Kidney glomerular epithelial cell (primary cell): ENCODE measurements at regions not wholly inside any gene's neighbourhood (a gene's known extent, or its start where the extent isn't known, plus 50 kb on each side); places are given as distances from the start of the nearest gene placed in this dataset.
"Not testable (repeated sequence)": the region's sequence is repeated elsewhere in the genome, so short reads cannot be mapped to it uniquely, and the experiment has no call there.

Experiments
- DNase-seq: peaks from one replicate; lab custom pipeline; 2025; lab: John Stamatoyannopoulos, UW

DNA sequence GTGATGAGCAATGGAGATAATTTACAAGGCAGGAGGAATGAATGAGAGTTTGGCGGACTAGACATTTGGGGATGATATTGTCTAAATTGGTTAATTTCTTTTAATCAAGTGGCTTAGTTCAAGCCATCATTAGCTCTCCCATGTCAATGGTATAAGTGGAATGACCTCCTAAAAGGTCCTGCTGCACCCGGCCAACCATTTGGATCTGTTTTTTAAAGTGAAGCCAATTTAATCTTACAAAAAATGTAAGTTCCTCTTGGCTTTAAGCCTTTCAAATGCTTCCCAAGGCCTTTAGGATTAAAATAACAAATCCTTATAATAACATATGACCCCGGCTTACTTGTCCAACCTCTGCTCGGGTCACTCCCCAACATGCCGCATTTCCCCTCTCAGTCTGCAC lies 484.4 kb upstream of the ADAMTS9 start:
- no peak for DNase-seq

DNA sequence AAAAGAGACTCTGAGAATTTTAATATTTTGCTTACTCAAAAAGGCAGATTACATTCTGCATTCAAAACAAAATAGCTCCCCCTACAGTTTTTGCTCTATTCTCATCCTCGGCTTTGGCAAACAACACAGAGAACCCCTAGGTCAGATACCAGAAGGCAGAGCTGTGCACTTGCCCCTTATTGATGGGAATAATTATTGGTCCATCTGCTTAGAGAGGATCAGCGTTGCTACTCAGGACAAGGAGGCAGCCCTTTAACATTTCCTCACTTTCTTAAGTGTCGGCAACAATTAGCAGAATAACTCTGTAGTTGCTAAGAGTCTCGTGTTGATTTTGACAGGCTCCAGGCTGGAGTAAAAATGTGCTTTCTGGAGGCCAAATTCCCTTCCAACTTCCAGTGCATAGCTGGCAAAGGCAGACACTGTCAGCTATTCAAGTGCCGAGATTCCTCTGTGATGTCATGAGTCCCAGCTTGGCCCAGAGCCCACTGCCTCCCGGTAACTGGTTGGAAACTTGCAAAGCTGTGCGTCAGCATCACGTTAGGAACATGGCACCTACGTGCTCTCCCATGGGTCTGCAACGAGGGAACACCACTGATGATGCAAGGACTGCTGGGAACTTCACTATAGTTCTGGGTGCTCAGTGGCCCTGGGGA lies 482.7 kb upstream of the ADAMTS9 start:
- DNase-seq = peak; percentile 22

GRCh38 chr3:65169961-65170360 lies 482.2 kb upstream of the ADAMTS9 start:
- DNase-seq = no peak

- DNase-seq = no peak
Observed at GRCh38 chr3:65168547-65168946, 480.7 kb upstream of the ADAMTS9 start.

DNA sequence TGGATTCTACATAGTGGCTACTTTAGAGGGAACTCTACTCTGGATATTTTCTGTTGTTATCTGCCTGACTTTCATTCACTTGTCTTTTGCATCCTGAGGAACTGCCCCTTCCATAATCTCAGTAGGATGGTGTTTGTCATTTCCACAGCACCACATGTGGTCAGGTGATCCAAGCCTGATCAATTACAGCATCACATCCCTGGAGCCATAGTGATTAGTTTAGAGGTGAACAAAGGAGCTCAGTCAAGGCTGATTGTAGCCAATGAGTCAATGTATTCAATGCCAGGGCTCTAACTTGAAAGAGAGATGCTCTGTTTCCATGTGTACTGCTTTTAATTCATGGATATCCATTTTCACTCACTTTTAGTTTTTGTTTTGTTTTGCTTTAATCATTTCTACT lies 478.7 kb upstream of the ADAMTS9 start:
- no peak for DNase-seq

- no peak for DNase-seq
Observed at GRCh38 chr3:65158023-65158422, 470.2 kb upstream of the ADAMTS9 start.

GRCh38 chr3:65153850-65154512 lies 466.2 kb upstream of the ADAMTS9 start:
- no peak for DNase-seq

GRCh38 chr3:65151666-65152065 lies 463.9 kb upstream of the ADAMTS9 start:
- no peak for DNase-seq

DNA sequence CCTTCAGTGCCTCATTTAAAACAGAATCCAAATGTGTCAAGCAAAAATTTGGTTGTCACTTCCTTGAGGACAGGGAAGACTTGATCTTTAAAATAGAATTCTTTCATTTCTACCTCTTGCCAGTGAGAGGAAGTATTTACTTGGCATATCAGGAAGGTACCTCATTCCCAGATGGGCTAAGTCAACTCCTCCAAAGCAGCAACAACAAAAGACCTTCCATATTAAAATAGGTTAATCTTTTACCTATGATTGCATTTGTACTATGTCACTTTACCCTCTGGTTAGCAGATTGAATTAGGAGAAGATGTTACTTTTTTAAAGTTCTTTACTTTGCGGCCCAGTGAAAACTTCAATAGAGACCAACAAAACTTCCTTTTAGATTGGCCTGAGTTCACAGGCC lies 462.1 kb upstream of the ADAMTS9 start:
- DNase-seq = no peak

GRCh38 chr3:65148687-65149086 lies 460.9 kb upstream of the ADAMTS9 start:
- DNase-seq = no peak

GRCh38 chr3:65146179-65146578 lies 458.4 kb upstream of the ADAMTS9 start:
- peak; percentile 90 for DNase-seq

DNA sequence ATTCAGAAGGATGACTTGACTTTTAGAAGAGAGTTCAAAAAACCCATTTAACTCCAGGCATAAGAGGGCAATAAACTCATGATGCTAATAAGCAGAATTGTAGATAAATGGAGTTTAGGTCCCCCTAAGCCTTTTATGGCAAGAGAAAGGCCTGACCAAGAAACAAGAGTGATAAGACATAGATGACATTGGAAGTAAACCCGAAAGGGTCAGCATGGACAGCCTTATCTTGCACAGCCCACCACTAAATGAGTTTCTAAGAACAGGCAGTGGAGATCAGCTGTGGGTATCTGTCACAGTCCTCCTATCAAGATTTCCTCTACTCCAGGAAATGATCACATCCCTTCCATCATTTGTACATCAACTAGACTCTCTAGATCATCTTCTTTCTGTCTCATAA lies 457.9 kb upstream of the ADAMTS9 start:
- no peak for DNase-seq

GRCh38 chr3:65144791-65145351 lies 457.1 kb upstream of the ADAMTS9 start:
- DNase-seq = peak; percentile 4

DNA sequence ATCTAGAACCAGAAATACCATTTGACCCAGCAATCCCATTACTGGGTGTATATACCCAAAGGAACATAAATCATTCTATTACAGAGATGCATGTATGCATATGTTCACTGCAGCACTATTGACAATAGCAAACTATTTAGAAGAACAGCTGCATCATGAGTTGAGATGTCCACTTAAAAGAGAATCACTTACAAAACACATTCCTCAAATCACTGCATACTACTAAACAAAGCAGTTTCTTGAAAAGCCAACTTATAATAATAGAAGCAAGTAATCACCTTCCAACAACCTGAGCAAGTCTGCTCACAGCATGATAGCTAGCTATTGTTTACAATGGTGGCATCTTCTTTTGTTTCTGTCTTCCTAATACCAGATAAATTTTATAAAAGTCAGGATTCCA lies 454.7 kb upstream of the ADAMTS9 start:
- DNase-seq = no peak

- DNase-seq = no peak
Observed at GRCh38 chr3:65138556-65138955, 450.8 kb upstream of the ADAMTS9 start.

DNA sequence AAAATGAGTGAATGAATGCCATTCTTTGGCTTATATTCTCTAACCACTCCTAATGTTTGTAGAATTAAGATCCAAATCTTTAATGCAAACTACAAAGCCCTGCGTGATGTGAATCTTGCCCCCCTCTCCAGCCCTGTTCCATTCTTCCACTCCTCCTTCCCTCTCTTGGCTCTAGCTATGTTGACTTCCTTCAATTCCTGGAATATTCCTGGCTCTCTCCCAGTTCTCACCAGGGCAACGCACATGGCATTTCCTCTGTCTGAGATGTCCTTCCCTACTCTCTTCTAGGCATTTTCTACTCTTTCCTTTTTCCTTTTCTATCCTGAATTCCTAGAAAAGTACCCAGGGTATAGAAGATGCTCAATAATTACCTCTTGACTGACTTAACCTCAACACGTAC lies 446.0 kb upstream of the ADAMTS9 start:
- DNase-seq = not testable (repeated sequence)

- DNase-seq = peak; percentile 3
Observed at GRCh38 chr3:65130782-65131181, 443.0 kb upstream of the ADAMTS9 start.

- no peak for DNase-seq
Observed at GRCh38 chr3:65128346-65128745, 440.5 kb upstream of the ADAMTS9 start.

DNA sequence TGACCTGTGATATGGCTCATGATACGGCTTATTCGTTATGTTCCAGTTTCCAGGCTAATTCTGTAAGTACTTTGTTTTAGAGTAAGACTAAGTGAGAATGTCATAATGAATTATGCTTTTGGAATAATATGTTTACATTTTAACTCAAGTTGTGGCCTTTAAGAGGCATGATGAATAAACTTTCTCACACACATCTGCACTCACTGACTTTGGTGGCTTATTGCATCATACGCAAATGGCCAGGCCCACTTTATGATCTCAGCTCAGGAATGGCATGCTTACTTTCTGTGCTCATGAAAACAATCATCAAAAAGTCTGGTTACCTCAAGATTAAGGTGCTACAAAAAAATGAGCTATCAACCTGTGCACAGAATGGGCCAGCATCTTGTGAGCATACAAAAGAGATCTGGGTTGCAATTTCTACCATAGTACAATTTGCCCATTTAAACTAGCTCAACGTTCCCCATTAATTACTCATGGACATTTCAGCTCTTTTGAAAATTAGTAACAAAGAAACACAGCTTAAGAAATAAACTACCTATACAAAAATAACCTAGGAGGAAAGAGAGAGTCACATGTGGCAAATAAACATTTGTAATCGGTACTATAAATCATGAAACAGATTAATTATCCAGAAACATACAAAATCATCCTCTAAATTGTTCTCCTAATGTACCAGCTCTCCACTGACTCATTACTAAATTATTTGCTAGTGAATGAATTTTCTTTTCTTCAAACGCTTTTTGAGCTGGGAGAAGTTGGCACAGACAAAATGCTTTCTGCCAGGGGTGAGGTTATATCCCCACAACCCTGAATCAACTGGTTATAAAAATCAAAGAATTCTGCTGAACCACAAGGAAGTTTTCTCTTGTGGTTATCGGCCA lies 439.0 kb upstream of the ADAMTS9 start:
- peak; percentile 81 for DNase-seq

DNA sequence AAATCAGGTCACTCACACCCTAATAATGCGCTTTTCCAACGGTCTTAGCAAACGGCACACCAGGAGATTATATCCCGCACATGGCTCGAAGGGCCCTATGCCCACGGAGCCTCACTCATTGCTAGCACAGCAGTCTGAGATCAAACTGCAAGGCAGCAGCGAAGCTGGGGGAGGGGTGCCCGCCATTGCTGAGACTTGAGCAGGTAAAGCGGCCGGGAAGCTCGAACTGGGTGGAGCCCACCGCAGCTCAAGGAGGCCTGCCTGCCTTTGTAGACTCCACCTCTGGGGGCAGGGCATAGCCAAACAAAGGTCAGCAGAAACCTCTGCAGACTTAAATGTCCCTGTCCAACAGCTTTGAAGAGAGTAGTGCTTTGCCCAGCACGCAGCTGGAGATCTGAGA lies 432.4 kb upstream of the ADAMTS9 start:
- not testable (repeated sequence) for DNase-seq

DNA sequence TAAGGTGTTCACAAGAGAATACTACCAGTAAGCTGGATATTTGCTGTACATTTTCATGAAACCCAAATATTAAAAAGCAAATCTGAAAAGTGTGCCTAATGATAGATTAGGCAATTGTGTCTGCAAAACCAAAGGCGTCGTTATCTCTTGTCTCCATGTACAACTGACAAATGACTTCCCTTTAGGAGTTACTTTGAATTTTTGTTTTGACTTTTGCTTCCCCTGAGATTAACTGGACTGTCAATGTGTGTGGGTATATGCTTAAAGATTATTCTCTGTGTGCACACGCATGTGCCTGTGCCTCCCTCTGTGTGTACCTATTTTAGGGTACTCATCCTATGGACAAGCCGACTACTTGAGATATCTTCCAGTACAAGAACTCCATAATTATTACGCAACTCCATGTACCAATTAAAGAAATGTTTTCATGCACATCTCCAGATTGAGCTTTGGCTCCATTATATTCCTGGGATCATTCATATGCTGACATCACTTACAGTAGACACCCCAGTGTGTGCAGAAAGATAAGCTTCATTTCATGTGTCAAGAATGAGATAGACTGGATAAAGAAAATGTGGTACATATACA lies 431.2 kb upstream of the ADAMTS9 start:
- no peak for DNase-seq

- DNase-seq = no peak
Observed at GRCh38 chr3:65114041-65114440, 426.2 kb upstream of the ADAMTS9 start.
